HG02981 (cell line): ENCODE measurements at regions not wholly inside any gene's neighbourhood (a gene's known extent, or its start where the extent isn't known, plus 50 kb on each side); places are given as distances from the start of the nearest gene placed in this dataset.

Source experiments
- ATAC-seq: cut with Tn5 transposase; IDR thresholded peaks from one replicate; pipeline ENCODE4 v1.9.1; 2021; ENCODE audit warnings: mild to moderate bottlenecking, moderate library complexity; ENCODE audit not compliant: unreplicated experiment

GRCh38 chr4:28117084-28117682 is 1256.5 kb downstream of the STIM2 start:
- no peak for ATAC-seq

DNA sequence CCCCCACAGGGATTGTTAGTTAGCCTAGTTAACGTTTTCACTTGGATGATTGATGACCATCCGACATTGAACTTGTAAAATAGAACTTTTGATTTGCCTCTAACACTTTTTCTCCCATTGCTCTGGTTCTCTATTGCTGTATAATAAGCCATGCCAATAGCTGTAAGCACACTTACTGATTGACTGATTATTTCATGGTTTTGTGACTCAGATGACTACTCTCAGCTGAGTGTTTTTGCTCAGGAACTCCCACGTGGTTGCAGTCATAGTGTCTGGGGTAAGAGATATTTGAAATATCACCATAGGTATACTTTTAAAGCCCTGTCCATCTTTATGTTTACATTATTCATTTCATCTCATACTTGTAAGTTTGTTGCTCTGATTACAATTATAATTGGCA is 1285.5 kb downstream of the STIM2 start:
- ATAC-seq, result no peak

GRCh38 chr4:28148221-28148620 is 1287.6 kb downstream of the STIM2 start:
- no peak for ATAC-seq

DNA sequence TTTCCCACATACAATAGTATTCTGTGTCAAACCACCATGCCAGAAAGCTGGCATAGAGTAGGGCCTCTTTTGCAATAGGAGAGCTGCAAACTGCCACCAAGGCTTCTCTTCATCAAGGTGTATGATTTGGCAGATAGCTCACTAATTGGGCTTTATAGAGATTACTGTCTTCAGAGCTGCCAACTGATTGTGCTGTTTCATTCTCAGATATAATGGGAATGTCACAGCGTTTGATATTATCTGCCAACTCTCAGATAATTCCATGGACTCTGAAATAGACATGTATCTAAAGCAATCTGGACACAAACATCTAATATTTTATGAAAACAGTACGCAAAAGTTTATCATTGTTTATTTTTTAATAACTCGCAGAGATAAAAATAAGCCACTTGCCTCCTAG is 1289.1 kb downstream of the STIM2 start:
- no peak for ATAC-seq

- no peak for ATAC-seq
These were observed 1290.7 kb downstream of the STIM2 start for GRCh38 chr4:28151314-28151713.

DNA sequence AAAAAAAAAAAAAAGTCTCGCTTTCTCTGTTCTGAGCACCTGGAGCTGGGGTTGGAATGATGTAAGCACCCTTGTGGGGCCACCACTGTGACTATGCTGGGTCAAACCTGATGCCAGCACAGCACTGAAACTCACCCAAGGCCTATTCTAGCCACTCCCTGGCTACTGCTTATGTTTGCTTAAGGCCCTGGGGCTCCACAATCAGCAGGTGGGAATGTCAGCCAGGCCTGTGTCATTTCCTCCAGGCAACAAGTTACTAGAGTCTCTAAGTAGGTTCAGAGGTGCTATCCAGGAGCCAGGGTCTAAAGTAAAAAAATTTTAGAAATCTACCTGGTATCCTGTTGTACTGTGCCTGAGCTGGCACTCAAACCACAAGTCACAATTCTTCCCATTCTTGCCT is 1306.8 kb downstream of the STIM2 start:
- no peak for ATAC-seq

GRCh38 chr4:28176942-28177341 is 1316.3 kb downstream of the STIM2 start:
- ATAC-seq, result no peak

DNA sequence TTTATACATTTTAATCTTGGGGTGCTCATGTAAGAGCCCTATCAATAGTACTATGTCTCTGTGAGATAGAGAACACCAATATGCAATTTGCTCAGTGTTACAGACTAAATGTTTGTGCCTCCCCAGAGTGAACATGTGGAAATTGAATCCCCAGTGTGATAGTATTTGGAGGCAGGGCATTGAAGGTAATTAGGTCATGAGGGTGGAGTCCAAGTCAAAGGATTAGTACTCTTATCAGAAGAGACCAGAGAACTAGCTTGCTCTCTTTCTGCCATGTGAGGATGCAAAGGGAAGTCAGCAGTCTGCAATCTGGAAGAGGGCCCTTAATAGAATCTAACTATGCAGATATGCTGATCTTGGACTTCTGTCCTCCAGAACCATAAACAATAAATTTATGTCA is 1317.0 kb downstream of the STIM2 start:
- ATAC-seq, result no peak

- ATAC-seq, result no peak
These were observed 1318.5 kb downstream of the STIM2 start for GRCh38 chr4:28179126-28179525.

- ATAC-seq, result no peak
These were observed 1348.8 kb downstream of the STIM2 start for GRCh38 chr4:28209371-28209924.

DNA sequence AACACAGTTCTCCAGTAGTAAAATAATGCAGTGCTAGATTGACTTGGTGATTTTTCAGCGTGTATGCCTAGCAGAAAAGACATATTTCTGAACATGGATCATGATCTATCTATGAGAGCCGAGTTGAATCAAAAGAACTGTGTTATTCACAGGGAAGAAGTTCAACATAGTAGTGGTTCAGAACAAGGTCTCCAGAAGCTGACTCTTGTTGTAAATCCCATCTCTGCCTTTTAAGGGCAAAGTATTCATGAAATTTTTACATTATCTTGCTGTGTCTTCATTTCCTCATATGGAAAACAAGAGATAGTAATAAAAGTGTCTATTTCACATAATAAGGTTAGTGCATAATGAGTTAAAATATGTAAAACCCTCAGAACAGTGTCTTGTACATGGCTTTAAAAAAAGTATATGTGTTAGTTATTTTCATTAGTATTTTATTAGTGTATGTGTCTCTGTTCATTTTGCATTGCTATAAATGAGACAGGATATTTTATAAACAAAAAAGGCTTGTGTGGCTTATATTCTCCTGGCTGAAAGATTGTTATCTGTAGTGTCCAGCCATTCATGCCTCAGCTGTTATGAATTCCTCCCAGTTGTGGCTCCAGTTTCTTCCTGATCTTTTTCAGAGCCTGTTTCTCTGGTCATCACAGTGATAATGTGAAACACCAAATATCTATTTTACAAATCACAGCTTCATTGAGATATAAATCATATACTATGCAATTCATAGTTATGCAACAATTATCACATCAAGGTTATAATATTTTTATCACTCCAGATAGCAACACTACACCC is 1351.2 kb downstream of the STIM2 start:
- no peak for ATAC-seq

GRCh38 chr4:28221536-28221935 is 1360.9 kb downstream of the STIM2 start:
- no peak for ATAC-seq

- no peak for ATAC-seq
These were observed 1364.4 kb downstream of the STIM2 start for GRCh38 chr4:28225050-28225449.

DNA sequence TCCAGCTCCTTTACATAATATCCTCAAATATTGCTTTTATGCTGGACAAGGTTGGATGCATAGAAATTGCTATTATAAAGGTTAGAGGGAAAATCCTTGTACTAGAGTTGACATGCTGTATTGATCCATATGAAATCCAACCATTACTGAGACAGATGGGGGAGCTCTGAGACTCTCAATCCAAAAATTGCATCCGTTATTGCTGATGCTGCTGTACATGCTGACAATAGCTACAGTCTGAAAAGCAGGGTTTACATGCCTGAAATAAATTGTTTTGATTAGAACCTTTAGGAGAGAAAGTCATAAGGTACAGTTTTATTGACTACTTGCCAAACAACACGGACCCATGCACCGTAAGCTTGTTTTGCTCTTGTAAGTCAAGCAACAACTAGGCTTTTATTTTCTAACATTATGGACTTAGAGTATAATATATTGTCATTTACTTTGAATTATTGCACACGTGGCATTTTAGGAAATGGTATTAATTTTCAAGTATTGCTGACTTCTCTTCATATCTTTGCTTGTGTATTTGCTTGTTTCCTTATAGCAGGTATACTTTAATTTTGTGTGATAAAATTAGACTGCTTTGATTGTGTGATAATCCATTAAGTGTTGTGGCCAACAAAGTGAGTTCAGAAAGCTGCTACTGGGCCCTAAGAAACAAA is 1365.2 kb downstream of the STIM2 start:
- no peak for ATAC-seq

DNA sequence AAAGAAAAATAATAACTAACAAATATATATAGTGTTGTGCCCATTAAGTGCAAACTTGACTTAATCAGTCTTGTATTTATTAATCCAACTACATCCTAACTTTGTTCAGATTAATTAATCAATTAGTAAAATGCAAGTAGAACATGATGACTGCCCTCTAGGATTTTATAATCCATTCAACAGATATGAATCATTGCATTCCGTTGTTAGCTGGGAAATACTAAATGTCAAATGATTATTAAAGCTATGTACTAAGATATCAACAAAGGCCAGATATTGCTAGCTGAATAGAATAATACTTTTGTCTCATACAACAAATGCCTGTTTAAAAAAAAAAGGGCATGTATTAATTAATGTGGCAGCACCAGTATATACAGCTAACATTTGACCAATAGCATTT is 1366.3 kb downstream of the STIM2 start:
- no peak for ATAC-seq

DNA sequence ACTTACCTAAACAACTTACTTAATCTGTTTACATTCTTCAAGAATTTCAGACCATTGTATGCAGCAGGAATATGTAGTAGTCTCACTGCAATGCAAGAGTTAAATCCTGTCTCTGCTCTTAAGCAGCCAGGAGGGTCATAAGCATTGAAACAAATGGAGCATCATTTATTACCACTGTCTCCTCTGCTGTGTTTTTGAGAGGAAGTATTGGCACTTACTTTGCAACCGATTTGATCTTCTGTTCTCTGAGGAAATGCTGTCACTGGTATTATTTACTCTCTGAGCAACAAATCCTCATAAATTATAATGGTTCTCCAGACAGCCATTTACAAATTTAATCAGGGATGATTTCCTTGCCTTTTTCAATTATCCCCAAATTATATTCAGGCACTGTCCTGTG is 1367.1 kb downstream of the STIM2 start:
- ATAC-seq, result no peak

- ATAC-seq, result no peak
These were observed 1368.2 kb downstream of the STIM2 start for GRCh38 chr4:28228561-28229491.

DNA sequence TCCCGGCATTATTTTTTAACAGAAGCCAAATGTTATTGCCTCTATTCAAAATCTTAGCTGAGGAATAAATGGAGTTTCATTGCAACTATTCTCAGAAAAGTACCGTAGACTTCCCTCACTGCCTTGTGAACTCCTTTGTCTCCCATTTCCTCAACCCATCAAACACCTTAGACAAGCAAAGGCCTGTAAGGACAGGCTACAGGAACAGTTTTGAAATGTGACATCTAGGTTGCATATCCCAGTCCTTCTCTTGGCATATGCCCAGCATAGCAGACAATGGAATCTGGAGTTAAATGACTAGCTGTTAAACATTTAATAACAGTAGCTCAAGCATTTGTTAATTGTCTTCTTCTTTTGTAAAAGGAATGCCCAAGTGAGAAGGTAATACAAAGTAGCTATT is 1371.7 kb downstream of the STIM2 start:
- no peak for ATAC-seq

DNA sequence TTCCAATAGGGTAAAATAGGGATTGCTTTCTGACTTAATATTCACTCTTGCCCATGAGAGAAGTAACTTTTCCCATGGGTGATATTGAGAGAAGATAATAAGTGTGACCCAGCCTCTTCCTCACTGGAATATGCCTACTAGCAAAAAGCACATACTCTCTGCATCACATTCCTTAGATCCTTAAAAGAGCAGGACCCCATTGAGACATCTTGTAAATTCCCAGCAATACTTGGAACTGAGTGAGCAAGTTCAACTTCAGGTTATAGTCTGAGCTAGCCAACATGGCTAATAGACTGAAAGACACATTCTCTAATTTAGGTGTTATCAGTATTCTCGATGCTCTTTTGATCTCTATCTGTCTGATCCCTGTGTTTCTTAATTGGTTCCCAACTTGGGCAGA is 1372.3 kb downstream of the STIM2 start:
- no peak for ATAC-seq

- ATAC-seq, result no peak
These were observed 1373.1 kb downstream of the STIM2 start for GRCh38 chr4:28233724-28234123.

GRCh38 chr4:28238876-28239275 is 1378.2 kb downstream of the STIM2 start:
- no peak for ATAC-seq
